IPS-18c (cell line): ENCODE measurements at regions not wholly inside any gene's neighbourhood (a gene's known extent, or its start where the extent isn't known, plus 50 kb on each side); places are given as distances from the start of the nearest gene placed in this dataset.

Experiments used
- H3K4me3 ChIP-seq: 2 replicates; pipeline ENCODE4 v1.7.0; 2013; ENCODE audit warnings: low read depth, mild to moderate bottlenecking, low read length, moderate library complexity; ENCODE audit not compliant: insufficient read depth
- H3K9me3 ChIP-seq: one replicate; pipeline ENCODE4 v1.6.1; 2013; ENCODE audit warnings: mild to moderate bottlenecking, low read length, moderate library complexity; ENCODE audit not compliant: control insufficient read depth, insufficient read depth

DNA sequence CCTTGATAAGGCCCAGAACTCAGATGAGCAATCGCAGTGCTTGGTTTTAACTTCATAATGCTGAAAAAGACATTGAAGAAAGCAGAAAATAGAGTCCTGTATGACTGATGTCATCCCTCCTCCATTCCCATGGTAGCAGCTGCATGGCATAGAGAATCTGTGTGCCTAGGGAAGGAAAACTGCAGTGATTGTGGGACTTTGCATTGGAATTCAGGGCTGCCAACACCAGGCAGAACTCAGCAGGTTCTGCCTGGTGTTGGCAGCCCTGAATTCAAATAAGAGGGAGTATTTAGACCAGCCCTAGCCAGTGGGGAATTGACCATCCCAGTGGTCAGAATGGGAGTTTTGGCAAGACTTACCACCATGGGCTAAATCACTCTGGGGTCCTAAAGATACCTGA, 1016.0 kb downstream of the FAM181B start:
- Histone ChIP-seq H3K4me3 (no peak overlapping the region), H3K9me3 (no peaks in the 10 kb centered on the region)

DNA sequence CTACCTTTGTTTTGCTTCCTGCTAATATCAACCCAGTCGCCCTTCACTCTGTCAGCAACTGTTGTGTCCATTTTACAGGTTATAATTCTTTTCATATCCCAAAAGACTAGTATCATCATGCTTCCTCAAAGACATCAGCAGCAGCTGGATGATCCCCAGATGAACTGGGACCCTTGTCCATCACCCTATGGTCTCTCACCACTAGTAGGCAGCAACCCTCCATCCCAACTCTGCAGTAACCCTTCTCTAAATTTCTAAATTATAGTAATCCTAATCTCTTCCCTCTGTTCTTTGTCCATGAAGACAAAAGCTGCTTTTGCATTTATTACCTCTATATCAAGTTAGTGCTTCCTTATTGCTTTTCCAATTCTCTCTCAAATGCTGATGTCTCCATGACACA, 1025.8 kb downstream of the FAM181B start:
- no peaks in the 10 kb centered on the region for H3K9me3 ChIP-seq
- H3K4me3 ChIP-seq: no peak overlapping the region

DNA sequence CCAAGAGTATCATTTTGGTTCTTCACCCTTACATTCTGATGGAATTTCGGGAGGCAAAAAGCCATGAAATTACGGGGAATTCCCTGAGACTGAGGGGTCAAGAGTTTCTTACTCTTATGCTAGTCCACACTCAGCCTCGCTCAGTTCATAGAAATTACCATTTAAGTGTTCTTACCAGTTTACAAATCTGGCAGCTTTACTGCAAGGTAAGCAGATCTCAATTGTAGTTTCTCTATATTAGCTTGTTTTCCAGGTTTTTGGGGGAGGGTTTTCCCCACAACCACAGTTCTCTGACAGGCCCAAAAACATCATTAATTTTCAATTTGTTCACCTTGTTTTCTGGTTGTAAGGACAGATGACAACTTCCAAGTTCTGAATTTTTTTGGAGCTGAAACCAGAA, 1028.4 kb downstream of the FAM181B start:
- Histone ChIP-seq H3K9me3 (no peaks in the 10 kb centered on the region), H3K4me3 (no peak overlapping the region)

DNA sequence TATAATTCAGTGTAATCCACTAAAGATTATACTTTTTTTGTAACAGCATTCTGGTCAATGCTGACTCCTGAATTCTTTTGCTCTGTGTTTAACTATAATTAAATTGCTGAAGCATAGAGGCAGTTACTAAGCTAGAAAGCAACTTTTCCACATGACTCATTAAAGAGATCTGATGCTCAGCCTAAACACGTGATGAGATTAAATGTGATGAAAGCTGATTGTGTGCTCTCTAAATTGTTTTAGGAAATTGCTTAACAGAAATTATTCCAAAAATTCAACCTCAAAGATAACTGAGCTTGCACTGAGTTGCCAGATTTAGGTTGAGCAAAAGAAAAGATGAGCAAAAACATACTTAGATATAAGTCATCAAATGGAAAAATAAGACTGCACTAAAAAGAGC, 1033.6 kb downstream of the FAM181B start:
- Histone ChIP-seq H3K4me3 (no peak overlapping the region), H3K9me3 (no peaks in the 10 kb centered on the region)

DNA sequence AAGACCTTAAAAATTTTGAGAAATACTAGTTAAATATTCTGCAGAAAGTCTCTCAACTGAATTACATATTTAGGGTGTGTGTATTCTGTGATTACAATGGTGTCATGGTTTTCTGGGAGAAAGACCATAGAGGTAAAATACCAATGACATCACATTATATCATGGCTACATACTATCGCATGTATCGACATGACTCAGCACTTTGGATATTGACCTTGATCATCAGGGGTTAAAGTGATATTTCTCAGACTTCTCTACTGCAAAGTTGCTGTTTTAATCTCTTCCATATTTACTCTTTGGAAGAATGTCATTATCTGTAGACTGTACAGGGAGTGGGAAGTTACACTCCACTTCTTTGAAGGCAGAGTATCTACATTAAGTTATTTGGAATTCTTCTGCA, 1046.6 kb downstream of the FAM181B start:
- Histone ChIP-seq H3K4me3 (no peak overlapping the region), H3K9me3 (no peaks in the 10 kb centered on the region)

DNA sequence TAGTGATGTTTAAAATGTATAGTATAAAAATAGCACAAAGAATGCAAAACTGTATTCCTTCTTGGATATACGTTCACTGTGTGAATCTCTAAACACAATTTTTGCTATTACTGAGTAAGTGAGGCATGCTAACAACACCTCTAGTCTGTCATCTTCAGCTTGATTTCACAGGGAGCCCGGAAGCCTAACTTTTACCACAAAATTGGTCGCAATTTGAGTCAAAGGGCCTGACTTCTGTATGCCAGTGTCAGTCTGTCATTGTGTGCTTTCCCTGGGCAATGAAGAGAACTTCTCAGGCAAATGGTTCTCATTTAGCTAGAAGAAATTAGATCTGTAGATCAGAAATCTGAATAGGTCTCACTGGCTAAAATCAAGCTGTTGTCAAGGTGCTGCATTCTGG, 1059.5 kb downstream of the FAM181B start:
- Histone ChIP-seq H3K4me3 (no peak overlapping the region), H3K9me3 (no peaks in the 10 kb centered on the region)

DNA sequence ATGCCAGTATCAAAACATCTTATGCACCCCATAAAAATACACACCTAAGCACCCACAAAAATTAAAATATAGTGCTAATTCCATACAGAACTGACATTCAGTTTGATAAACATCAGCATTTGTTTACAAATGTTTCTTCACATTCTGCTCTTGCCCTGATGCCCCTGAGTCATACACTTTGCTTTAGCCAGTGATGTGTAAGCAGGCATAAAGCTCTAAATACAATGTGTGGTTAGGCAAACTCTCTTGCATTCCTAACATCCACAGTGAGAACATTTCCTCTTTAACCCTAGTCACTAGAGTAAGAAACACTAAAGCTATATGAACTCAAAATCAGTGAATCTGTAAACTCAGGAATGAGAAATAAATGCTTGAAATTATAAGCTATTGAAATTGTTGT, 1060.7 kb downstream of the FAM181B start:
- Histone ChIP-seq H3K4me3 (no peak overlapping the region), H3K9me3 (no peaks in the 10 kb centered on the region)

DNA sequence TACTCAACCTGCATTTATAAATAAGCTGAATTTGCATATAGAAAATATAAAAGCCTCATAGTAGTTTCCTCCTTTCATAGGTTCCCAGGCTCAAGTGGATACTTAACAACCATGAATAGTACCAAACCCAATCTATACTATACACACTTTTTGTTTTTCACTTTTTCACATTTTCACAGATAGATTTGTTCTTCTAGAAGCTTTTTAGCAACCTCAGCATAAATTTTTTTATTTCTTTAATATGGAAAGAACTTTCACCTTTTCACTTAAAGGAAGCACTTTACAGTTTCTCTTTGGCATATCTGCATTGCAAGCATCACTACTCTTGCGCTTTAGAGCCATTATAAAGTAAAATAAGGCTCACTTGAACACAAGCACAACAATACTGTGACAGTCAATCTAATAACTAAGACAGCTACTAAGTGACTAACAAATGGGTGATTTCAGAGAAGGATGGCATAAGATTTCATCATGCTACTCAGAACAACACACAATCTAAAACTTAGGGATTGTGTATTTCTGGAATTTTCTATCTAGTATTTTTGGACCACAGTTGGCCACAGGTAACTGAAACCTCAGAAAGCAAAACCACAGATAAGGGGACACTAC, 1063.6 kb downstream of the FAM181B start:
- Histone ChIP-seq H3K9me3 (no peaks in the 10 kb centered on the region), H3K4me3 (no peak overlapping the region)

DNA sequence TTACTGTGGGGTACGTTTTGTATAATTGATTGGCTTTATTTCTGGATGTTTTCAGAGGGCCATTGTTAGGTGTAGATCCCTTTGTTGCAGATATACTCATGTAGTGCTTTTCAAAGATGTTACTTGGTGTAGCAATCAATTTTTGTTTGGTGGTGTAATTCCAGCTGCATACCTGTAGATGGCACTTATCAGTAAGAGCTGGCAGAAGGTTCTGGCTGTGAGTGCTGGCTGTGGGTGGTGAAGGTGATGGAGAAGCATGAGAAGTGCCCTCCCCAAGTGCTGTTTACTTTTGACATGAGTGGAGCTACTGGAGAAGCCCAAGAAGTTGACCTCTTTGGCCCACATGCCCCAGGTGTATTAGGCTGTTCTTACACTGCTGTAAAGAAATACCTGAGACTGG, 1074.9 kb downstream of the FAM181B start:
- Histone ChIP-seq H3K9me3 (no peaks in the 10 kb centered on the region), H3K4me3 (no peak overlapping the region)

DNA sequence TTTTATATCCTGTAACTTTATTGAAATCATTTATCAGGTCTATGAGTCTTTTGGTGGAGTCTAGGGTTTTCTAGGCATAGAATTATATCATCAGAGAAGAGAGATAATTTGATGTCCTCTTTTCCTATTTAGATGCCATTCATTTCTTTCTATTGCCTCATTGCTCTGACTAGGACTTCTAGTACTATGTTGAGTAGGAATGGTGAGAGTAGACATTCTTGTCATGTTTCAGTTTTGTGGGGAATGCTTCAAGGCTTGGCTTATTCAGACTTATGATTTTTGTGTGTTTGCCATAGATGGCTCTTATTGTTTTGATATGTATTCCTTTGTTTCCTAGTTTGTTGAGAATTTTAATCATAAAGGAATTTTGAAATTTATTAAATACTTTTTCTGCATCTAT, 1078.3 kb downstream of the FAM181B start:
- no peak overlapping the region for H3K4me3 ChIP-seq
- no peaks in the 10 kb centered on the region for H3K9me3 ChIP-seq

DNA sequence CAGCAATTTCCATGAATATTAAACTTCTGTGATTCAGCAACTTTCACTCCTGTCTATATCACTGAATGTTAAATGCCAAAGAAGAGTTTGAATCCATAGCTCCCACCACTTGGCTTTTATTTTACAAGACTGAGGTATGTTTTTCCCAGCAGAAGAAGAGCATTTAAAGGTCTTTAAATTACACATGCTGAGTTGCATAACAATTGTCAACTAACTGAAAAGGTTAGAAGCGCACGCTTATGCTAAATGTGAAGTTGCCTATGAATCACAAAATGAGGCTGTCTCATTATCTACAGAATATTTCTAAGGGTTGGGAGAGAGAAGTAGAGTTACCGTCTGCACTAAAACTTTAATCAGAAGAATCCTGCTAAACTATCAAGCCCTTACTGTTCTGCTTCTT, 1086.3 kb downstream of the FAM181B start:
- Histone ChIP-seq H3K4me3 (no peak overlapping the region), H3K9me3 (no peaks in the 10 kb centered on the region)

DNA sequence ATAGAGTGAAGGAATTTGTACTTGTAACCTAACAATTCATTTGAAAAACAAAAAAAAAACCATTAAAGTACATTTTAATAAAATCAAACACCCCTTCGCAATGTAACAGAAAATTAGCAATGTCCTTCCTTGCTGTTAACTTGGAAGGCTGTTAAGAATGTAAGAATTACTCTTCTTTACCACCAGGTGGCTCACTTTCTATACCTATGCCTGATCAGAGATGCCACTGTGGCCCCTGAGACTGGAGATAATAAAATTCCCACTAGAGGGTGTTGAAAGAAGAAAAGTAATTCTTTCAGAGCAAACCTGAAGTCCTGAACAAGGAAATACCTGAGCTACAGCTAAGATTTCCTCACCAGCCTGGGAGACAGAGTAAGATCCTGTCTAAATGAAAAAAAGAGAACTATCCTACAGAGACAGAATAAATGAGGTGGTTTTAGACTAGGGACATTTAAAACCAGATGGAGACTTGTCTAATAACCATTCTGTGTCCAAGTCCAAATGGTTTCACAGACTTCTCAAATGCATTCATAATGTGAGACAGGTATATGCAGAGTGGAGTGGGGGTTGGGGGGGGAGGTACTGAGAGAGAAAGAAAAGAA, 1089.3 kb downstream of the FAM181B start:
- Histone ChIP-seq H3K9me3 (no peaks in the 10 kb centered on the region), H3K4me3 (no peak overlapping the region)

DNA sequence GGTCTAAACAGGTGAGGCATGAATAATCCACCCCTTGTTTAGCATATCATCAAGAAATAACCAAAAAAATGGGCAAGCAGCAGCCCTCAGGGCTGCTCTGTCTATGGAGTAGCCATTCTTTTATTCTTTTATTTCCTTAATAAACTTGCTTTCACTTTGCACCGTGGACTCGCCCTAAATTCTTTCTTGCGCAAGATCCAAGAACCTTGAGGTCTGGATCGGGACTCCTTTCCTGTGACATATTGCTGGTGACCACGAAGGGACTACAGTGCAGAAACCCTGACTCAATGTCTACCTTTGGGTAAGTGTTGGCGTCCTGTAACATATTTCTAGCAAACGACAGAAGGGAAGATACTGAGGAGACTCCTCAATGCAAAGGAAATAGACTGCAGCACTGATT, 1099.2 kb downstream of the FAM181B start:
- Histone ChIP-seq H3K4me3 (no peak overlapping the region), H3K9me3 (peaks cover 3% of the 10 kb centered on the region)

DNA sequence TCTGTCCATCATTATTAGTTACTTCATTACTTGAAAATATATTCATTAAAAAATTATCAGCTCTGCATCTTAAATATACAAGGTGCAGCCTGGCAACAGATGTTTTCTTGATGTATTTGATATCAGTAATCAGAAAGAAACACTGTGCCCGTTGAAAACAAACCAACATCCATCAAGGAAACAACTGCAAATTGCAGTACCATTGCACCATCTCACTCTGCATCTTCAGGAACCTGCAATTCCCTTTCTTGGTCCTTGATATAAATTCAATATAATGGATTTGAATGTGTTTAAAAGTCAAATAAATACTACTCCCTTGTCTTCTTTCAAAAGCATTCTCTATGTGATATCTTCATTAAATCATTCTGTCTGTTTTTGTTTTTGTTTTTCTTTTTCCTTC, 1131.2 kb downstream of the FAM181B start:
- H3K9me3 ChIP-seq: no peaks in the 10 kb centered on the region
- no peak overlapping the region for H3K4me3 ChIP-seq

DNA sequence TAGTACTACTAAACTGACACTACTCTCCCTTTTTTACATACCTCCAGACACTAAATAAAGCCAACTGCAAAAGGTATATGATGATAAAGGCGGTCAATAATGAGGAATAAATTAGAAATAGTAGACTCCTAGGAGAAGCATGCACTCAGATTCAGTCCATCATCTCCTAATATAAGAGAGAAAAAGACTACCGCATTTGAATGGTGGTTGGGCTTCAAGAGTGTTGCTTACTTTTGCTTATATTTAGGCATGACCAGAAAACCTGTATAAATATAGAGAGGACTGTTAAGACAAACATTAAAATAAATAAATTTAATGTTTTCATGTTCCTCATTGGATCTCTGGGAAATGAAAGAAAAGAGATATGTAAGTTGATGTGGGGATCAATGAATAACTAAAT, 1137.0 kb downstream of the FAM181B start:
- no peak overlapping the region for H3K4me3 ChIP-seq
- no peaks in the 10 kb centered on the region for H3K9me3 ChIP-seq

DNA sequence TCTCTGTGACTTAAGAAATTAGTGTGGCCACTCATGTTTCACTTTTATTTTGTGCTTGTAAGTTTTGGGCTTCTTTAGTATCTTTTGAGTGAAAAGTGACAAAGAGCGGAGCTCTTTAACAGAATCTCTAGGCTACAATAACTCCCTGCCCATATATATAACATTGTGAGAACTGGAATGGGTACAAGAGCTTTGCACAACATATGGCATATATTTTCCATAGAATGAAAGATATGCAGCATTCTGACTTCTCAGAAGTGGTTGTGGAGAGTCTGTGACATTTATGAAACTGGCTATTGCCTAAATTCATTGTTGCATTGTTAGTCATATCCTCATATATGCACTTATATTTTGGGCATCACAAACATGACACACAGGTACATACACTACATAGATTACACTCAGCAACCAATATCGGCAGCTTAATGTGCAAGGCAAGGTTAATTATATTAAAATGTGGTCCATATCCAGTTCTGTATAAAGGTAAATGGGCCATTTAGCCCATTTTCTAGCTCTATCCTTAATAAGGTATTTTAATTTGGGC, 1148.2 kb downstream of the FAM181B start:
- Histone ChIP-seq H3K4me3 (no peak overlapping the region), H3K9me3 (no peaks in the 10 kb centered on the region)

DNA sequence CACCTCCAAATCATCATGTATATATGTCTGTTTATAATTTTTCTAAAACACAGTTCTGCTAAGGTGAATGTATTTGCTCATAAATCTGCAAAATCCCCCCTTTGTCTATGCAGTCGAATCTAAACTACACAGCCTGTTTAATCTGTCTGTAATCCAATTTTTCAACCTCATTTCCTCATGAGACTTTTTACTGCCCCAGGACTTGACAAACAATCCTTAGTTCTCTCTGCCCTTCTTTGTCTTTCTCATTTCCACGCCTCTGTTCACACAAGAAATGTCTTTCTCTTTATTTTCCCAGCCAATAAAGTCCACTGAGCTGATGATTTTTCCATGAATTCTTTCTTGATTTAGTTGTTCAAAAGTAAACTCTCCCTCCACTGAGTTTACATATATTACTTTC, 1154.3 kb downstream of the FAM181B start:
- Histone ChIP-seq H3K4me3 (no peak overlapping the region), H3K9me3 (no peaks in the 10 kb centered on the region)

DNA sequence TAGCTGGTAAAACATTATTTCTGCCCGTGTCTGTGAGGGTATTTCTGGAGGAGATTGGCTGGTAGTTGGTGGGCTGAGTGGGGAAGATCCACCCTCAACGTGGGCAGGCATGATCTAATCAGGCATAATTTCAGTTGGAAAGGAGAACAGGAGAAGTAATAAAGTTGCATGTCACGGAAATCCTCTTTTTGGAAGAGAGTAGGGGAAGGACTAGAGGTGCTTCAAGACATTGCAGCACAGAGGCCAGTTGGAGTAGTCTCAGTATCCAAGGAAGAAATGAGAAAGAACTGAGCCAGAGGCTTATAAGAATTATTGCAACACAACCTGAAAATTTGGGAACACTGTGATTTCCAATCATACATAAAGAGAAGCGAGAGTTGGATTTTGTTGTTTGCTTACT, 1155.1 kb downstream of the FAM181B start:
- no peak overlapping the region for H3K4me3 ChIP-seq
- H3K9me3 ChIP-seq: no peaks in the 10 kb centered on the region

DNA sequence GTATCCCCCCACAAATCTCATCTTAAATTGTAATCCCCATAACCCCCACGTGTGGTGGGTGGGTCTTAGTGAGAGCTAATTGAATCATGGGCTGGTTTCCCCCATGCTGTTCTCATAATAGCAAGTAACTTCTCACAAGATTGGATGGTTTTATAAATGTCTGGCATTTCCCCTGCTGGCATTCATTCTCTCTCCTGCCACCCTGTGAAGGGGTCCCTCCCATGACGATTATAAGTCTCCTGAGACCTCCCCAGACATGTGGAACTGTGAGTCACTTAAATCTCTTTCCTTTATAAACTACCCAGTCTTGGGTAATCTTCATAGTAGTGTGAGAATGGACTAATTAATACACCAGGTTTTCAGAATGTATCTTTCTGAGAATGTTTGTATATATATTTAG, 1159.4 kb downstream of the FAM181B start:
- no peak overlapping the region for H3K4me3 ChIP-seq

More for the DNA sequence above, 1159.4 kb downstream of the FAM181B start:
- H3K9me3 ChIP-seq: no peaks in the 10 kb centered on the region
